Raji (cell line): ENCODE measurements at regions not wholly inside any gene's neighbourhood (a gene's known extent, or its start where the extent isn't known, plus 50 kb on each side); places are given as distances from the start of the nearest gene placed in this dataset.

ENCODE experiments used
- POLR2A ChIP-seq: IDR thresholded peaks from 2 replicates; pipeline ENCODE4 v1.6.1; 2011; ENCODE audit warnings: low read depth, low read length, control low read depth; ENCODE audit not compliant: insufficient read depth

DNA sequence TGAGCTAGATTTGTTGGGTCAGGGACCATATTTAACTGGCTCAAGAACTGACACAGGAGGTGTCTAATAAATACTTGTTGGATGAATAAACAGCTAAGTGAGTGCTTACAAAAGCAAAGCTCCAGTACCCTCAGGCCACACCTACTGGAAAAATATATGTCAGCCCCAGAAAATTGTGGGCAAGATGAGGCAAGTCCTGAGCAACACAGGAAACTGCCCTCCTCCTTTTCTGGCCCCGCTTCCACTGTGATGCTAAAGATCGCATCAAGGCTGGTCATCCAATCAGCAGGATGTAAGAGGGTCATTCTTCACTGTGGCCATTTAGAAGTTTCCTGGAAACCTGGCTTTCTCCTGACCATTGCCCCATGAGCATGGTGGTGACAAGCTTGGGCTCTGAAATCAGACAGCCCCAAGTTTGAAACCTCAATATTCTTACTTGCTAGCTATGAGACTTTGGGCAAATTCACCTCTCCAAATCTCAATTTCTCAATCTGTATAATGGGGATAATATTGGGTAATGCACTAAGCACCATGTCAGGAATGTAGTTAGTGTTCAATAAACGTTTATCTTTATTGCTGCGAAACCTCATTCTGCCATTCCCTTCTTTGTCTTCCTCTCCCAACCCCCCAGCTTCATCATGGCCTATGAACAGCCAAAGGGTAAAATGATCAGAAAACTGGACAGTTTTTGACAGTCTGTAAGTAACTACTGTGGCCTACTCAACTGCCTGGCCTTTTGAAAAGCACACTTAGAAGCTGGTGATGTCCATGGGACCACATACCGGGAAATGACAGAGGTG is 139.3 kb upstream of the PZP start:
- TF ChIP-seq POLR2A, result no peak

- no peak for TF ChIP-seq POLR2A
Measured at GRCh38 chr12:9346866-9347327, 138.7 kb upstream of the PZP start.

DNA sequence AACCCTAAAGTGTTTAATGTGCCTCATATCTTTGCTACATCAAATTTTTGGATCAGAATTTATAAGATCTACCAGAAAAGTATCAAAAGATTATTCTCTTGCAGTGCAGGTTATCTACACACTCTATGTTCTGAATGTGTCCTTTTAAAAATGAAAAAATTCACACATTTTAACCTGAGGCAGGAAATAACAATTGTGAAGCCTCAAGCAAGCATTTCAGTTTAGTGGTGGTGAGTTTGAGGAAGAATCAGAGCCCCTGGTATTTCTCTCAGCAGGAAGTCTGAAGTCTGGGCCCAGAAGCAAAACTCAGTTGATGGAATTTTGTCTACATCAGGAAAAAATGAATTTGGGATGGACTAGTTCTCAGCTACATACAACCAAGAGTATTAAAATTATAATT is 137.0 kb upstream of the PZP start:
- TF ChIP-seq POLR2A, result no peak

DNA sequence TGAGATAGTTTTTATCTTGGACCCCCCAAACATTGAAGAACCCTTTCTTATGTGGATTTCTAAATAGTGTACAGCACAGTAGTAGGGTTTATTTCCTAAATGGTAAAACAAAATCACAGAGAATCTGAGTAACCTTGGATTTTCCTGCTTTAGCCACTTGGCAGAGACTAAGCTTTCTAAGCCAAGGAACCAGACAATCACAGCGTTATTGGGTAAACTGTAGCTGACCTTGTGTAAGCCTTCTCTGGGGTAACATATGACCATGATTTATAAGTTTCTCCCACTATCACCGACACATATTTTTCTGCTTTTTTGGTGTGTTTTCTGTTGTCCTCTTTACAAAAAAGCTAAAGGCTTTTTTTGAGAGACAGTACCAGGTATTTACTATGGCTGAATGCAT is 136.3 kb upstream of the PZP start:
- TF ChIP-seq POLR2A, result no peak

DNA sequence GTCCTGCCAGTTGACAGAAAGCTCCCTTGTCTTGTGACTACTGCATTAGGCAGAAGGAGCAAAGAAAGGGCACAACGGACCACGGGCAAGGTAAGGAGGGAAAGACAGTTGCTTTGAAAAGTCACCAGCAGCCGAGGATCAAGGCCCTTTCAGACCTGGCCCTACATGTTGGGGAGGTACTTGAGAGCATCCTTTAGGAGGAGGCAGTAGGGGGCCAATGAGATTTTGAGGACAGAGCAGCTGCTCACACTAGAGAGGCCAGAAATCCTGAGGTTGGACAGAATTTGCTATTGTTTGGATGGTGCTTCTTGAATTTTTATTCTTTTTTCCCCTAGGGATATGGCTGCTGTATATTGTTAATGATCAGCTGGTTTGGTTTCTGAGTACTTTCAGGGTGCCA is 135.5 kb upstream of the PZP start:
- no peak for TF ChIP-seq POLR2A

GRCh38 chr12:9342614-9343353 is 134.6 kb upstream of the PZP start:
- TF ChIP-seq POLR2A, result no peak

- no peak for TF ChIP-seq POLR2A
Measured at GRCh38 chr12:9341260-9341585, 133.0 kb upstream of the PZP start.

- no peak for TF ChIP-seq POLR2A
Measured at GRCh38 chr12:9340422-9341259, 132.4 kb upstream of the PZP start.

GRCh38 chr12:9337656-9338055 is 129.5 kb upstream of the PZP start:
- no peak for TF ChIP-seq POLR2A

GRCh38 chr12:9335867-9336266 is 127.7 kb upstream of the PZP start:
- no peak for TF ChIP-seq POLR2A

DNA sequence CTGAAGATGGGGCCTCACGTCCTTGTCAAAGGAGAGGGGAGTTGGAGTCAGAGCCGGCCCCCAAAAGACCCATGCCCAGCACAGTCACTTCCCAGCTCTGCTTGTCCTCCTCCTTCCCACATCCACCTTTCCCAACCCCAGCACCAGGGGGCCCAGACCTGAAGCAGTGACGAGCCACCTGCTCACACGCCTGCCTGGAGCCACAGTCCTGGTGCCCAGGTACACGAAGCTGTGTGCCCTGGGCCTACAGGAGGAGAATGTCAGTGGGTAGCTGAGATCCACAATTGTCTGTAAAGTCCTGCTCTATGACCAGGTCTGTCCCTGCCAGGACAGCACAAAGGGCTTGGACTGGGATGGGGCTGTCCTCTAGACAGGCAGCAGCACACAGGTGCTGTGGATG is 126.8 kb upstream of the PZP start:
- no peak for TF ChIP-seq POLR2A

DNA sequence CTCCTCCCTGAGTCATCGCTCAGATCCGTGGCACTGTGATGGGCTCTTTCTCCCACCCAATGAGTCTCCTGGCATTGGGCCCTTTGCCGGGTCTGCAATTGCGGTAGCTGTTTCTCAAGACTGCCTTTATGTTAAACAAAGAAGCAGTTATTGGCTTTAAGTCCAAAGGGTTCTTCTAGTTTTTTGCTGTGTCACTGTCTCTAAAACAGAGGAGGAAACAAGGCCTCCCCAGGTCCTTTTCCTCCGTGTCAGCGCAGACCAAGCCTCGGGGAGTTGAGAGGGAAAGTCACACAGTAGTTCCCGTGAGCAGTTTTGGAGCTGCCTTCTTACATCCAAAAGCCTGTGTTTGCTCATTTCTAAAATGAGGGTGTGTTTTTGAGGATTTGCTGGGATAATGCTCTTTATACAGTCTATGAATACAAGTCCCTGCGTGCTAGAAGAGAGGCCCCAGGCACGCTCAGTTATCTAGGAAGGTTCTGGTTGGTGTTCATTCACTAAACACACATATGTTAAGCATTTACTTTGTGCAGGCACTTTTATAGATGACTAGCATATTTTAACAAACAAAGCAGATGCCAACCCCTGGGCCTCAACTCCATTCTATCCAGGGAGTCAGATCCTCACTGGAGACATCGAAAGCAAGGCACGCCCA is 126.0 kb upstream of the PZP start:
- TF ChIP-seq POLR2A, result no peak

DNA sequence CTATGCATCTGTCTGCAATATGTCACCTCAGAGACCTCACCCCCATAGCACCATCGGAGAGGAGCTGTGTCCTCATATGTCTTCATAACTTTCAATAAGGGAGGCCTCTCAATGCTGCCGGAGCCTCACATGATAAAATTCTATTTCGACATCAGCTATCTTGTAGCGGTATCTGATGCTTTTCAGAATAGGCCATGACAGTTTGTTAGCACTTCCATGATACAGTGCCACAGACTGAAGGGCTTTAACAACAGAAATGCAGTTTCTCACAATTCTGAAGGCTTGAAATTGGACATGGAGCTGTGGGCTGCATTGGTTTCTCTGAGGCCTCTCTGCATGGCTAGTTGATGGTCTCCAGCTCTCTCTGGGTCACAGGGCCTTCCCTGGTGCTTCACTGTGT is 125.0 kb upstream of the PZP start:
- no peak for TF ChIP-seq POLR2A

- TF ChIP-seq POLR2A, result no peak
Measured at GRCh38 chr12:9332564-9332963, 124.4 kb upstream of the PZP start.

DNA sequence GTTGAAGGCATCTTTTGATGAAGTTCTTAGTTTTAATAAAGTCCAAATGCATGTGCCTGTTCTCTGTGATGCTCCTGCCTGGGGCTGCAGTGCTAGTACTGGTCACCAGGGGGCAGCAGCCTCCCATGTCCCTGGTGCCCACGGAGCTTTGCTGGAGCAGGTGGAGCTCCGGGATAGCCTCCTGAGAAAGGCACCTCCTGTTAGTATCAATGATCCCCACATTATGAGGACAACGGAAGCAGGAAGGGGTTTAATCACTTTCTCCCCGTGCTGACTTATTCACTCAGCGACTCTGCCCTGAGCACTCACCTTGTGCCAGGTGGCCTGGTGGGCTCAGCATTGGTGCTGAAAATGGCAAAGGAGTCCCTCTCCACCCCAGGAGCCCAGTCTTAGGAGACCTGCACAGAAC is 123.0 kb upstream of the PZP start:
- TF ChIP-seq POLR2A, result no peak
